Gastrocnemius medialis (tissue), 4 donors: ENCODE measurements at regions not wholly inside any gene's neighbourhood (a gene's known extent, or its start where the extent isn't known, plus 50 kb on each side); places are given as distances from the start of the nearest gene placed in this dataset.

Experiments used
- ATAC-seq, 2 donors: fragments of 150-250 bp; one replicate each; pipeline ENCODE4 v1.9.1; 2016
- DNase-seq, 2 donors: peaks; one replicate each; pipeline ENCODE4 v3.0.0-alpha.2; 2019
- H3K27ac ChIP-seq, 4 donors: fragments of 200-600 bp; sonication (generic); 1 replicate in 1 of 4; 2 replicates in 3 of 4; pipeline ENCODE4 v1.5.1; 2016 to 2018; ENCODE audit warnings: mild to moderate bottlenecking in 2 of 4, moderate library complexity in 1 of 4
- H3K27me3 ChIP-seq, 3 donors: fragments of 200-600 bp; sonication (generic) in 2 of 3; 1 replicate in 1 of 3; 2 replicates in 2 of 3; pipeline versions ENCODE4 v1.5.1 to v1.6.0; 2016 to 2019; ENCODE audit warnings: mild to moderate bottlenecking in 1 of 3, moderate library complexity in 1 of 3
- H3K36me3 ChIP-seq, 2 donors: fragments of 200-600 bp; sonication (generic) in 1 of 2; one replicate each; pipeline ENCODE4 v1.5.1; 2017 to 2018
- H3K4me1 ChIP-seq, 2 donors: fragments of 200-600 bp; sonication (generic) in 1 of 2; one replicate each; pipeline ENCODE4 v1.5.1; 2016 to 2017; ENCODE audit warnings: mild to moderate bottlenecking in 2 of 2
- H3K4me3 ChIP-seq, 4 donors: fragments of 200-600 bp; sonication (generic) in 3 of 4; 1 replicate in 1 of 4; 2 replicates in 3 of 4; pipeline ENCODE4 v1.5.1; 2016 to 2019; ENCODE audit warnings: mild to moderate bottlenecking in 2 of 4
- H3K9me3 ChIP-seq, 3 donors: fragments of 200-600 bp; sonication (generic) in 2 of 3; 1 replicate in 1 of 3; 2 replicates in 2 of 3; pipeline ENCODE4 v1.5.1; 2016 to 2019
- POLR2A ChIP-seq, 2 donors: fragments of 450-650 bp; IDR thresholded peaks; one replicate each; pipeline ENCODE4 v1.6.1; 2017; ENCODE audit warnings: antibody characterized with exemption in 2 of 2, mild to moderate bottlenecking in 2 of 2, moderate library complexity in 2 of 2
- in situ Hi-C, 4 donors: fragments of 200-750 bp; cut with MboI; loops; one replicate each; pipeline versions ENCODE4 v1.15.0 to v1.8.0; 2017; ENCODE audit warnings: low sequenced_read_pairs in 4 of 4
- intact Hi-C: fragments of 100-400 bp; cut with DNase I; formaldehyde crosslinking; loops from one replicate; pipeline ENCODE4 v1.15.1; 2023; ENCODE audit warnings: low total_unique reads
- TF ChIP-seq, protein P1 (sequence below), 5 experiments: fragments of 450-650 bp in 3 of 5; fragments of 200-600 bp in 2 of 5; sonication (generic) in 2 of 5; IDR thresholded peaks in 4 of 5; conservative IDR thresholded peaks in 1 of 5; 1 replicate in 4 of 5; 2 replicates in 1 of 5; pipeline ENCODE4 v1.5.1; 2016 to 2019; ENCODE audit warnings: antibody characterized with exemption in 5 of 5, mild to moderate bottlenecking in 3 of 5, moderate library complexity in 3 of 5

DNA sequence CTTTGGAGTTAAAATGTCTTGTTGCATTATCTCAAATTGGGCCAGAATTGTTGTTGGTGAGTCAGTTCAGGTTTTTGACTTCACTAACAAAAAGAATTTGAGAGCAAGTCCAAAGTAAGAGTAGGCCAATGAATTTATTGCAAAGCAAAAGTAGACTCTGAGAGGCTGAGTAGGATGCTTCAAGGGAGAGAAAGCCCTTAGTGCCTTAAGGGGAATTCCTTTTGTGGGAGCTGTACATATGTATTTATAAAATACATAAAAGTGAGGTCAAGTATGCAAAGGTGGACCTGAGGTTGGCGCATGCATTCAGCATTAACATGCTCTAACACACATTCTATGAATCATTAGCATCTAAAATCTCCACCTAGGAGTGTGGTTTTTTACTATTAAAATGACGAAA lies 565.4 kb downstream of the GRXCR1 start:
- Histone ChIP-seq H3K9me3 (no peaks in the 10 kb centered on the region), H3K4me3 (no peak overlapping the region), H3K4me1 (no peaks in the 10 kb centered on the region), H3K27ac (no peak overlapping the region), H3K27me3 (no peaks in the 10 kb centered on the region), H3K36me3 (no peaks in the 10 kb centered on the region)
- TF ChIP-seq, protein P1, sequence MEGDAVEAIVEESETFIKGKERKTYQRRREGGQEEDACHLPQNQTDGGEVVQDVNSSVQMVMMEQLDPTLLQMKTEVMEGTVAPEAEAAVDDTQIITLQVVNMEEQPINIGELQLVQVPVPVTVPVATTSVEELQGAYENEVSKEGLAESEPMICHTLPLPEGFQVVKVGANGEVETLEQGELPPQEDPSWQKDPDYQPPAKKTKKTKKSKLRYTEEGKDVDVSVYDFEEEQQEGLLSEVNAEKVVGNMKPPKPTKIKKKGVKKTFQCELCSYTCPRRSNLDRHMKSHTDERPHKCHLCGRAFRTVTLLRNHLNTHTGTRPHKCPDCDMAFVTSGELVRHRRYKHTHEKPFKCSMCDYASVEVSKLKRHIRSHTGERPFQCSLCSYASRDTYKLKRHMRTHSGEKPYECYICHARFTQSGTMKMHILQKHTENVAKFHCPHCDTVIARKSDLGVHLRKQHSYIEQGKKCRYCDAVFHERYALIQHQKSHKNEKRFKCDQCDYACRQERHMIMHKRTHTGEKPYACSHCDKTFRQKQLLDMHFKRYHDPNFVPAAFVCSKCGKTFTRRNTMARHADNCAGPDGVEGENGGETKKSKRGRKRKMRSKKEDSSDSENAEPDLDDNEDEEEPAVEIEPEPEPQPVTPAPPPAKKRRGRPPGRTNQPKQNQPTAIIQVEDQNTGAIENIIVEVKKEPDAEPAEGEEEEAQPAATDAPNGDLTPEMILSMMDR (IDR thresholded peaks at IDR 0.05 in 4 of 5, conservative IDR thresholded peaks at IDR 0.05 in 1 of 5), result no peak
- TF ChIP-seq POLR2A (IDR thresholded peaks at IDR 0.05), result no peak
- no peak for DNase-seq
- no peak for ATAC-seq
- in situ Hi-C loops, result no loop called here
- intact Hi-C loops, result no loop called here

DNA sequence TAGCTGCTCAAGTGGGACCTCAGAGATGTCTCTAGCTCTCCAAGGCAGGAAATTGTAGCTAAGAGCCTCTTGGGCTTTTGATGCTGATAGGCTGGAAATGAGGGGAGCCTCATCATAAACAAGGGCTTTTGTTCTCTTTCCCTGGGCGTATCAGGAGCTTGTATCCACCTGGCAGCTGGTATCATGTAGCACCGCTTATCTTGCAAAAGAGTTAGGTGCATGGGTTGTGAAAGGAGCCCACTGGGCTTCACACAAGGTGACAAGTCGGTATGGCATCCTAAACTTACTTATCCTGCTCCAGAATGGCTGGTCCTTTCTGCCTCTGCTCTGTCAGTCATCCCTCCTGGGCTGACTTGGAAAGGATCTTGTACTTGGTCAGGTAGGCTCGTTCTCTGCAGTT lies 565.8 kb downstream of the GRXCR1 start:
- no peak overlapping the region for H3K4me3 ChIP-seq
- H3K9me3 ChIP-seq, result no peaks in the 10 kb centered on the region
- no peak for ATAC-seq
- intact Hi-C loops (no loop called here), in situ Hi-C loops (no loop called here)
- no peaks in the 10 kb centered on the region for H3K27me3 ChIP-seq
- no peaks in the 10 kb centered on the region for H3K4me1 ChIP-seq
- H3K27ac ChIP-seq, result no peak overlapping the region
- TF ChIP-seq, protein P1 (IDR thresholded peaks at IDR 0.05 in 4 of 5, conservative IDR thresholded peaks at IDR 0.05 in 1 of 5), result no peak
- no peak for TF ChIP-seq POLR2A (IDR thresholded peaks at IDR 0.05)
- no peaks in the 10 kb centered on the region for H3K36me3 ChIP-seq
- no peak for DNase-seq

DNA sequence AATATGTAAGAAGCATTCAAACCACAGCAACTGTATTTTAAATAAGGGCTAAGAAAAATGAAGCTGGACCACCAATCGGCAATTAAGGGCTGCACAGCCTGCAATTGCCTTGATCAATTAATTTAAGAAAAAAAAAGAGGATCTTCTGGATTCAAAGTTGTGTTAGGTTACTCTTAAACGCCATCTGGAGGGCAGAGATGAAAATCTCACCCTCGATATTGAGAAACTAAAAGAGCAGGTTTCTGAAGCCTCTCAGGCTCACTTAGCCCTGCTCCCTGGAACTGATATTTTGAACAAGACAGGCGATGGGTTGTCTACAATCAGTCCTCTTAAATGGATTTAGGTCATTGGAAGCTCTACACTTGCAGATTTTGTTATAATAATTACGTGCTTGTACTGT lies 579.4 kb downstream of the GRXCR1 start:
- Histone ChIP-seq H3K36me3 (no peaks in the 10 kb centered on the region), H3K4me3 (no peak overlapping the region), H3K4me1 (no peaks in the 10 kb centered on the region), H3K27me3 (no peaks in the 10 kb centered on the region), H3K27ac (no peak overlapping the region), H3K9me3 (no peaks in the 10 kb centered on the region)
- no peak for ATAC-seq
- TF ChIP-seq POLR2A (IDR thresholded peaks at IDR 0.05), result no peak
- TF ChIP-seq, protein P1 (IDR thresholded peaks at IDR 0.05 in 4 of 5, conservative IDR thresholded peaks at IDR 0.05 in 1 of 5), result no peak
- intact Hi-C loops (no loop called here), in situ Hi-C loops (no loop called here)
- no peak for DNase-seq

DNA sequence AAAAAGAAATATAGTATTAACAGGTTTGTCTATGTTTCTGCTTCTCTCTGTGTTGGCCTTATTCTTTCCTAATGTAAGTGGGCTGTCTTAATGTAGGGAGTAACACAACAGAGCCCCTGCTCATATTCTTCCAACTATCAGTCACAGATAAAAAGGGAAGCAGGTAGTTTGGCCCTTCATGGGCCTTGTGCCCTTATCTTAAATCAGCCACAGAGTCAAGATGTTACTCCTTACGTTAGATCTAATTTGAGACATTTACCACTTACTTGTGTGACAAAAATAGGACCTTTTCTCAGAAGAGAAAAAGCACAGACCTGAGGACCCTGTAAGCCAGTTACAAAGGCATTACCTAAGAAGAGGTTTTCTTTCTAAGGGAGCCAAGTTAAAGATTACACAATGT lies 589.0 kb downstream of the GRXCR1 start:
- no peaks in the 10 kb centered on the region for H3K36me3 ChIP-seq
- in situ Hi-C loops (no loop called here), intact Hi-C loops (no loop called here)
- no peaks in the 10 kb centered on the region for H3K9me3 ChIP-seq
- no peak for ATAC-seq
- no peak for TF ChIP-seq POLR2A (IDR thresholded peaks at IDR 0.05)
- TF ChIP-seq, protein P1 (IDR thresholded peaks at IDR 0.05 in 4 of 5, conservative IDR thresholded peaks at IDR 0.05 in 1 of 5), result no peak
- H3K4me3 ChIP-seq, result no peak overlapping the region
- no peaks in the 10 kb centered on the region for H3K27me3 ChIP-seq
- no peaks in the 10 kb centered on the region for H3K4me1 ChIP-seq
- DNase-seq, result no peak
- no peak overlapping the region for H3K27ac ChIP-seq

DNA sequence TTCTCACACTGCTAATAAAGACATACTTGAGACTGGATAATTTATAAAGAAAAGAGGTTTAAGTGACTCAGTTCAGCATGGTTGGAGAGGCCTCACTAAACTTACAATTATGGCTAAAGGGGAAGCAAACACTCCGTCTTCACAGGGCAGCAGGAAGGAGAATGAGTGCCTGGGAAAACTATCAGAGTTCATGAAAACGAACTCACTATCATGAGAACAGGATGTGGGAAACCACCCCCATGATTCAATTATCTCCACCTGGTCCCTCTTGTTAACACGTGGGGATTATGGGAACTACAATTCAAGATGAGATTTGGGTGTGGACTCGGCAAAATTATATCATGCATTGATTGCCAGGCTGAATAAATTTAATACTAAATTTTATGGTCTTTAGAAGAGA lies 592.7 kb downstream of the GRXCR1 start:
- in situ Hi-C loops, result no loop called here
- ATAC-seq, result no peak
- Histone ChIP-seq H3K4me1 (no peaks in the 10 kb centered on the region), H3K27me3 (no peaks in the 10 kb centered on the region), H3K9me3 (no peaks in the 10 kb centered on the region), H3K36me3 (no peaks in the 10 kb centered on the region), H3K27ac (no peak overlapping the region), H3K4me3 (no peak overlapping the region)
- TF ChIP-seq POLR2A (IDR thresholded peaks at IDR 0.05), result no peak
- TF ChIP-seq, protein P1 (IDR thresholded peaks at IDR 0.05 in 4 of 5, conservative IDR thresholded peaks at IDR 0.05 in 1 of 5), result no peak
- intact Hi-C loops, result no loop called here
- no peak for DNase-seq
